ENCODE measurements at regions not wholly inside any gene's neighbourhood (a gene's known extent, or its start where the extent isn't known, plus 50 kb on each side); places are given as distances from the start of the nearest gene placed in this dataset.

- no peak overlapping the region for H3K4me3 Mint-ChIP-seq
- H3K27me3 Mint-ChIP-seq (ENCODE audit: low read depth), result no peaks in the 10 kb centered on the region
- no peak for TF ChIP-seq AFF4 (CRISPR knock-in tag; IDR thresholded peaks at IDR 0.05; ENCODE audit: borderline replicate concordance)
- no peak for TF ChIP-seq AR (CRISPR knock-in tag; IDR thresholded peaks at IDR 0.05)
- TF ChIP-seq ZSCAN18 (CRISPR knock-in tag; IDR thresholded peaks at IDR 0.05), result no peak
- no peak for TF ChIP-seq RELA (CRISPR knock-in tag; IDR thresholded peaks at IDR 0.05; ENCODE audit: borderline replicate concordance)
- no peak for TF ChIP-seq TCF7 (CRISPR knock-in tag; IDR thresholded peaks at IDR 0.05; ENCODE audit: low read depth)
- no peak for TF ChIP-seq TP53 (CRISPR knock-in tag; IDR thresholded peaks at IDR 0.05)
- no peak for TF ChIP-seq ZNF425 (CRISPR knock-in tag; conservative IDR thresholded peaks at IDR 0.05)
- no peak for TF ChIP-seq ZNF138 (CRISPR knock-in tag; conservative IDR thresholded peaks at IDR 0.05)
- TF ChIP-seq STAT6 (CRISPR knock-in tag; conservative IDR thresholded peaks at IDR 0.05; ENCODE audit: low read depth), result no peak
- TF ChIP-seq ARID4B (CRISPR knock-in tag; IDR thresholded peaks at IDR 0.05; ENCODE audit: borderline replicate concordance), result no peak
- TF ChIP-seq RORB (CRISPR knock-in tag; IDR thresholded peaks at IDR 0.05), result no peak
- TF ChIP-seq ELF4 (CRISPR knock-in tag; IDR thresholded peaks at IDR 0.05; ENCODE audit: low read depth), result no peak
- peak; percentile 41; the same call in 1 of the 2 replicates for ATAC-seq
- CTCF ChIA-PET, result no interaction called here
- POLR2A ChIA-PET, result no interaction called here
- no peak for DNase-seq (ENCODE audit: low spot score)
- peaks cover 5% of the 10 kb centered on the region; the same call in 1 of the 2 replicates for H3K4me1 Mint-ChIP-seq
- H3K36me3 Mint-ChIP-seq, result no peaks in the 10 kb centered on the region
- H3K9me3 Mint-ChIP-seq, result peaks cover 5% of the 10 kb centered on the region; the same call in 1 of the 2 replicates
- no peak overlapping the region for H3K27ac Mint-ChIP-seq
Measured at GRCh38 chr14:60573943-60574495, 65.1 kb downstream of the SIX6 start.
